Suppressor macrophage treated with lipopolysaccharide for 4 hours (primary cell): ENCODE measurements at regions not wholly inside any gene's neighbourhood (a gene's known extent, or its start where the extent isn't known, plus 50 kb on each side); places are given as distances from the start of the nearest gene placed in this dataset.
"Not testable (repeated sequence)": the region's sequence is repeated elsewhere in the genome, so short reads cannot be mapped to it uniquely, and the experiment has no call there.

ENCODE experiments used
- DNase-seq: peaks from one replicate; pipeline ENCODE4 v3.0.0-alpha.2; 2020

DNA sequence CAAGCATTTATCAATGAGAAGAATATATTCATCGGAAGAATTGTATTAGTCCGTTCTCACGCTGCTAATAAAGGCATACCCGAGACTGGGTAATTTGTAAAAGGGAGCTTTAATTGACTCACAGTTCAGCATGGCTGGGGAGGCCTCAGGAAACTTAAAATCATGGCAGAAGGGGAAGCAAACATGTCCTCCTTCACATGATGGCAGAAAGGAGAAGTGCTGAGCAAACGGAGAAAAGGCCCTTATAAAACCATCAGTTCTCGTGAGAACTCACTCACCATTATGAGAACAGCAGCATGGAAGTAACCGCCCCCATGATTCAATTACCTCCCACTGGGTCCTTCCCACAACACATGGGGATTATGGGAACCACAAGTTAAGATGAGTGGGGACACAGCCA, 1688.2 kb downstream of the SPATA31A7 start:
- peak; percentile 19 for DNase-seq

GRCh38 chr9:62880453-62880852, 1690.6 kb downstream of the SPATA31A7 start:
- DNase-seq: not testable (repeated sequence)

GRCh38 chr9:62880971-62881370, 1691.1 kb downstream of the SPATA31A7 start:
- not testable (repeated sequence) for DNase-seq

DNA sequence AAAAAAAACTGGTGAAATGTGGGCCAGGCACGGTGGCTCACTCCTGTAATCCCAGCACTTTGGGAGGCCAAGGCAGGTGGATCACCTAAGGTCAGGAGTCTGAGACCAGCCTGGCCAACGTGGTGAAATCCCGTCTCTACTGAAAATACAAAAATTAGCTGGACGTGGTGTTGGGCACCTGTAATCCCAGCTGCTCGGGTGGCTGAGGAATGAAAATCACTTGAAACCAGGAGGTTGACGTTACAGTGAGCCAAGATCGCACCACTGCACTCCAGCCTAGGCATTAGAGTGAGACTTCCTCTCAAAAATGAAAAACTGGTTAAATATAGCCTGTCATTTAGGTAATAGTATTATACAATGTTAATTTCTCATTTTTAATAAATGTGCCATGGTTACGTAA, 1692.0 kb downstream of the SPATA31A7 start:
- not testable (repeated sequence) for DNase-seq

- not testable (repeated sequence) for DNase-seq
Measured at GRCh38 chr9:62882717-62883116, 1692.9 kb downstream of the SPATA31A7 start.

GRCh38 chr9:62896692-62897091, 1706.9 kb downstream of the SPATA31A7 start:
- not testable (repeated sequence) for DNase-seq

GRCh38 chr9:62897411-62898225, 1707.8 kb downstream of the SPATA31A7 start:
- peak; percentile 23 for DNase-seq

- DNase-seq: not testable (repeated sequence)
Measured at GRCh38 chr9:62899666-62900065, 1709.8 kb downstream of the SPATA31A7 start.

DNA sequence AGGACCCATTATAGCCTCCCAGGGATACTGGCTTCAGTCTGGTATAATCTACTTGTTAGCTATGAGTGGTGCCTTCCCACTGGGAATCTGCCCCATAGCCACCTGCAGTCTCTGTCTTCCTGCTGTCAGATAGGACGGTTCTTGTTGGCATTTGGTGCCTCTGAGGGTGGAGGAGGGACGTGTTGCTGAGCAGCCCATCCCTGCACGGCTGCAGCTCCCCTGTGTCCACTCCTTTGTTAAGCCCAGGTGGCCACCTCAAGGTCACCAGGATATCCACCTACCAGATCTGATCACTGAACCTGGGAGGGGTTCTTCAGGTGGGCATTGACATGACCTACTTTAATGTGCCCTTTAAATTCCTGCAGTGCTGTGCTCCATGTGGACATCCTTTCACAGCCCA, 1714.2 kb downstream of the SPATA31A7 start:
- DNase-seq: not testable (repeated sequence)

DNA sequence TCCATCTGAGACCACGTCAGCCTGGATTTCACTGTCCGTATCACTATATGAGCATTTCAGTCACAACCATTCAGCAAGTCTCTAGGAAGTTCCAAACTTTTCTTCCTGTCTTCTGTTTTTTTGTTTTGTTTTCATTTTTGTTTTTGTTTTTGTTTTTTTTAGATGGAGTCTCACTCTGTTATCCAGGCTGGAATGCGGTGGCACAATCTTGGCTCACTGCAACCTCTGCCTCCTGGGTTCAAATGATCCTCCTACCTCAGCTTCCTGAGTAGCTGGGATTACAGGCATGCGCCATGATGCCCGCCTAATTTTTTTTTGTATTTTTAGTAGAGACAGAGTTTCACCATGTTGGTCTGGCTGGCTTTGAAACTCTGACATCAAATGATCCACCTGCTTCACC, 1715.9 kb downstream of the SPATA31A7 start:
- DNase-seq: not testable (repeated sequence)

DNA sequence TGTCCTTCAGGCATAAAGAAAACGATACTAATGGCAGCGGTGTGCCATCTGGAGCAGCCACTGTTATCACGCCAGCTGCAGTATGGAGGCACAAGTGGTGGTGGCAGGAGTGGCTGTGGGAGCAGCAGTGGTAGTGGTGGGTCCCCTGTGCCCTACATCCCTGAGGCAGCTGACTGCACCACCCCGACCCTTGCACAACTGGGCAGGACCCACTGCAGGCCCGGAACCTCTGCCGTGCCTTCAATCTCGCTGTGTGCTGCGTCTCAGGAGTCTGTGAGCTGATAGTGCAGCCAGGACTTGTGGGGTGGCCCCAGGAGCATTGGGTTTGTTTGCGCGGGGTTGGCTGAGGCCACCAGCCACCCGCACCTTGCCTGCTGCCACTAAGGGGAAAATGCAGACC, 1718.0 kb downstream of the SPATA31A7 start:
- not testable (repeated sequence) for DNase-seq

DNA sequence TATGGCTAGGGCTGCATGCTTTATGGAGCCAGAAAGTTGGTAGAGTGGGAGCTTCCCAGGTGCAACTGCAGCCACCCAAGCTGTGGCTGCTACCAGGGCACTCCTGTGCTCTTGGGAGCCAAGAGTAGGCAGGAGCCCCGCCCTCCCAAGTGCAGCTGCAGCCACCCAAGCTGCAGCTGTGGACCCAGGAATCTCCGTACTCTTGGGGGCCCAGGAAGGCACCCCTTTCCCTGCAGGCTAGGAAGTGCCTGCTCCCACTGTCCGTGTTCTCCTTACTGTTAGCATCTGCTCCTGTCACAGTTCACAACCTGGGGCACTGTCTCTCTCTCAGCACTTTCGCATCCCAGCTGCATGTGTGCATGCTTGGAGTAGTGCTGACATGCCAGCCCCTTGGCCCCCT, 1718.4 kb downstream of the SPATA31A7 start:
- DNase-seq: not testable (repeated sequence)

DNA sequence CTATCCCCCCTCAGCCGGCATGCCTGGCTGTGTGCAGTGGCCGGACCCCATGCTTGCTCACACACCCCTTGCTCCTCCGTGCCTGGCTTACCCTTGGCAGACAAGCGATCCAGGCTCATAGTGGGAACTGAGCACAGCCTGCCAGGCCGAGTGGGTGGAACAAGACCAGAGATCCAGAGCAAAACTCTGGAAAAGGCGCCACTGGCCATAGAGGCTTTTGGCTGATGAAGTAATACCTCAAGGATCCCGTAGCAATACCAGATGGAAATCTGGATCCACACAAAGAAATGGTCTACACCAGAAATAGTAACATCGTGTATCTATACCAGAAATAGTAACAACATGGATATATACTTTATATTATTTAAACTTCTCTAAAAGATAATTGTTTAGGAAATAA, 1719.6 kb downstream of the SPATA31A7 start:
- DNase-seq: not testable (repeated sequence)

DNA sequence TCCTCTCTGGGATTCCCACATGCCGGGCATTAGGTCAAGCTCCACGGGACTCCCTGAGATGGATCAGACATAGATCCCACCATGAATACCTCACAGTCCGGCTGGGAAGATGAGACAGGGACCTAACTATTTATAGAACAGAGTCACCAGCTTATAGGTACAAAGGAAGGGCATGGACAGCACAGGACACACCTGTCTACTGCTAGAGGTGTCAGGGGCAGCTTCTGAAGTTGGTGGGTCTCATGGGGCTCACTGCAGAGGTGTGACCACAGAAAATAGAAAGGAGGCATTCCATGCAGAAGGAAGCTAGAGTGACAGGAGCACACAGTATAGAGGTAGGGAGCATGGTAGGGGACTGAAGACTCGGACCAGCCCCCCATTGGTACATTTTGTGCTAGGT, 1722.4 kb downstream of the SPATA31A7 start:
- not testable (repeated sequence) for DNase-seq

- DNase-seq: not testable (repeated sequence)
Measured at GRCh38 chr9:62915168-62915567, 1725.3 kb downstream of the SPATA31A7 start.

- DNase-seq: not testable (repeated sequence)
Measured at GRCh38 chr9:62915661-62916060, 1725.8 kb downstream of the SPATA31A7 start.

DNA sequence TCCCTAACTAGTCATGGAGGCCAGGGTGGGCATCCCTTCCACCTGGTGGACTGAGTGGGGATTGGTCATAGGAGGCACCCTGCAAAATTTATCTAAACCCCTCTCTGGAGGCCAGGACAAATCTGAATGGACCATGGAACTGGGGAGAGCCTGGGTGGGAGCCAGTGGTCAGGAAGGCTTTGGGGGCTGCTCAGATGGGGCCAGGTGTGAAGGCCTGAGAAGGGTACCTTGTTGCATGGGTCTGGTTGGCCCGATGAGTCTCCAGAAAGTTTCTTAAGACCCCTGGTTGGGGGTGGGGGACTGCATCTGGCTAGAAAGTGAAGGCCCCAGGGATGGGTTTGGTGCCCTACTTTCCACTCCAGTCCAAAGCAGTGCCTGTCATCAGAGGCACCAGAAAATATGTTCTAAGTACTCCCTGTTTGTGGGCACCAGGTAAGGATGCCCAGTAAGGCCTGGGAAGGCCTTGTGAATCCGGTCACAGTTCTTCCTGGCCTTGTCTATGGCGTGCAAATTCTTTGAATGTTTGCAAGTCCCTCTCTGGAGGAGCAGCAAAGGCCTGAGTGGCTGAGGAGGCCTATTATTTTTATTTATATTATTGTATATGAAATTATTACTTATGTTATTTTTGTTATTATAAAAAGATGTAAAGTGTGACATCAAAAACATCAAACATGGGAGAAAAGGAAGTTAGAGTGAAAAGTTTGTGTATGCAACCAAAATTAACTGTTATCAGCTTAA, 1729.0 kb downstream of the SPATA31A7 start:
- not testable (repeated sequence) for DNase-seq

GRCh38 chr9:62931484-62931883, 1741.6 kb downstream of the SPATA31A7 start:
- DNase-seq: not testable (repeated sequence)

DNA sequence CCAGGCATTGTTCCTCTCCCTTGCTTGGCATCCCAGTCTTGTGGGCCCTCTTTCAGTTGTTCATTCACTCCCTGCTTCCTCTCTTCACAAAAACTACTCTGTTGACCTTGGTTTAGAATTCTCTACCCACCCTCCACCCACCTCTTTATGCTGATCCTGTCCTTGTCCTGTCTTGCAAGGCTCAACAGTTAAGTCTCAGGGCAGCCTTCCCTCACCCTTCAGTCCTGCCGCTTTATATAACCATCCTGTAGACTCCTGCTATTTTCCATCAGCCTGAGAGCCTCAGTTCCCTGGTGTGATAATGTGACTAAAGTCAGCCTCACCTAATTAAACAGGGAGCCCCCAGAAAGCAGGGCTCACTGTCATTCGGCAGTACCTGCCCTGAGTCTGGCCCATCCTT, 1763.0 kb downstream of the SPATA31A7 start:
- not testable (repeated sequence) for DNase-seq
